GM23338 (cell line): ENCODE measurements at regions not wholly inside any gene's neighbourhood (a gene's known extent, or its start where the extent isn't known, plus 50 kb on each side); places are given as distances from the start of the nearest gene placed in this dataset.

ENCODE experiments used
- ATAC-seq: fragments of 200-7000 bp; cut with Tn5 transposase; 3 replicates; pipeline ENCODE4 v1.9.1; 2020
- DNase-seq: peaks from one replicate; pipeline ENCODE4 v3.0.0-alpha.2; 2015; ENCODE audit warnings: low spot score
- H2AFZ ChIP-seq: fragments of 200-600 bp; sonication (generic); 2 replicates; pipeline ENCODE4 v1.8.0; 2016; ENCODE audit warnings: antibody characterized with exemption, mild to moderate bottlenecking, moderate library complexity
- H3F3A ChIP-seq: fragments of 200-600 bp; sonication (generic); replicated peaks from 2 replicates; pipeline ENCODE4 v1.8.0; 2017; ENCODE audit warnings: antibody characterized with exemption, mixed run types, low read depth
- H3K27ac ChIP-seq: fragments of 200-600 bp; sonication (generic); 2 replicates; pipeline ENCODE4 v1.6.1; 2016; ENCODE audit warnings: low read depth
- H3K27me3 ChIP-seq: fragments of 200-600 bp; sonication (generic); 2 replicates; pipeline ENCODE4 v1.8.0; 2016; ENCODE audit warnings: mild to moderate bottlenecking, mixed run types, moderate library complexity; ENCODE audit not compliant: insufficient read depth
- H3K36me3 ChIP-seq: fragments of 200-600 bp; sonication (generic); 2 replicates; pipeline ENCODE4 v1.8.0; 2016; ENCODE audit warnings: mild to moderate bottlenecking; ENCODE audit not compliant: insufficient read depth
- H3K4me1 ChIP-seq: fragments of 200-600 bp; sonication (generic); 2 replicates; pipeline ENCODE4 v1.8.0; 2016; ENCODE audit warnings: mild to moderate bottlenecking, moderate library complexity; ENCODE audit not compliant: insufficient read depth
- H3K4me2 ChIP-seq: fragments of 200-600 bp; sonication (generic); 2 replicates; pipeline ENCODE4 v1.7.1; 2017; ENCODE audit warnings: mixed run types
- H3K4me3 ChIP-seq: fragments of 200-600 bp; sonication (generic); 2 replicates; pipeline ENCODE4 v1.6.1; 2016; ENCODE audit warnings: mixed run types
- H3K79me2 ChIP-seq: fragments of 200-600 bp; sonication (generic); replicated peaks from 2 replicates; pipeline ENCODE4 v1.8.0; 2017; ENCODE audit warnings: mild to moderate bottlenecking; ENCODE audit not compliant: insufficient read depth
- H3K9me2 ChIP-seq: fragments of 200-600 bp; sonication (generic); 2 replicates; pipeline ENCODE4 v1.8.0; 2017; ENCODE audit not compliant: insufficient read depth
- H4K20me1 ChIP-seq: fragments of 200-600 bp; sonication (generic); replicated peaks from 2 replicates; pipeline ENCODE4 v1.8.0; 2017; ENCODE audit warnings: mild to moderate bottlenecking; ENCODE audit not compliant: insufficient read depth
- H3K27ac Mint-ChIP-seq: 2 replicates; pipeline ENCODE4 v1.8.0; 2020; ENCODE audit warnings: inconsistent platforms, mild to moderate bottlenecking, moderate library complexity, mixed read lengths
- H3K27me3 Mint-ChIP-seq: 3 replicates; pipeline ENCODE4 v1.8.0; 2022; ENCODE audit warnings: low read depth, mild to moderate bottlenecking, moderate library complexity, mixed read lengths, inconsistent platforms; ENCODE audit not compliant: insufficient read depth, poor library complexity
- H3K36me3 Mint-ChIP-seq: 3 replicates; pipeline ENCODE4 v1.8.0; 2021; ENCODE audit warnings: low read depth, mild to moderate bottlenecking, inconsistent platforms, moderate library complexity, mixed read lengths
- H3K4me1 Mint-ChIP-seq: 3 replicates; pipeline ENCODE4 v1.8.0; 2020; ENCODE audit warnings: mild to moderate bottlenecking, inconsistent platforms, mixed read lengths
- H3K4me3 Mint-ChIP-seq: 3 replicates; pipeline ENCODE4 v1.8.0; 2021; ENCODE audit warnings: moderate library complexity, mild to moderate bottlenecking, inconsistent platforms, mixed read lengths
- H3K9me3 Mint-ChIP-seq: 3 replicates; pipeline ENCODE4 v1.8.0; 2020; ENCODE audit warnings: moderate library complexity, mild to moderate bottlenecking, inconsistent platforms, mixed read lengths
- JUNB ChIP-seq: IDR thresholded peaks from one replicate; pipeline ENCODE4 v1.6.1; 2016; ENCODE audit warnings: antibody characterized with exemption; ENCODE audit not compliant: unreplicated experiment
- NANOG ChIP-seq: IDR thresholded peaks from 2 replicates; pipeline ENCODE4 v1.6.1; 2016; ENCODE audit warnings: antibody characterized with exemption, borderline replicate concordance
- POLR2AphosphoS5 ChIP-seq: IDR thresholded peaks from 2 replicates; pipeline ENCODE4 v1.6.1; 2016; ENCODE audit warnings: antibody characterized with exemption, low read depth
- STAT1 ChIP-seq: IDR thresholded peaks from one replicate; pipeline ENCODE4 v1.6.1; 2016; ENCODE audit warnings: antibody characterized with exemption; ENCODE audit not compliant: unreplicated experiment
- ZNF114 ChIP-seq: fragments of 250-450 bp; sonication (Bioruptor Pico); IDR thresholded peaks from 2 replicates; pipeline ENCODE4 v1.5.0; 2020; ENCODE audit warnings: mild to moderate bottlenecking, moderate library complexity
- ZNF331 ChIP-seq: fragments of 250-450 bp; sonication (Bioruptor Pico); IDR thresholded peaks from 2 replicates; pipeline ENCODE4 v1.5.0; 2020; ENCODE audit warnings: low read depth, mild to moderate bottlenecking, moderate library complexity
- TF ChIP-seq, protein P1 (sequence below): IDR thresholded peaks from one replicate; pipeline ENCODE4 v1.6.1; 2018; ENCODE audit warnings: antibody characterized with exemption; ENCODE audit not compliant: unreplicated experiment
- TF ChIP-seq, protein P2 (sequence below): IDR thresholded peaks from 2 replicates; pipeline ENCODE4 v1.6.1; 2016; ENCODE audit warnings: antibody characterized with exemption
- TF ChIP-seq, protein P3 (sequence below), 2 experiments: fragments of 200-600 bp in 1 of 2; sonication (generic) in 1 of 2; conservative IDR thresholded peaks; 2 replicates each; pipeline versions ENCODE4 v1.5.1 to v1.6.1; 2016 to 2017; ENCODE audit warnings: antibody characterized with exemption in 2 of 2, low read depth in 2 of 2, mild to moderate bottlenecking in 2 of 2, moderate library complexity in 1 of 2

DNA sequence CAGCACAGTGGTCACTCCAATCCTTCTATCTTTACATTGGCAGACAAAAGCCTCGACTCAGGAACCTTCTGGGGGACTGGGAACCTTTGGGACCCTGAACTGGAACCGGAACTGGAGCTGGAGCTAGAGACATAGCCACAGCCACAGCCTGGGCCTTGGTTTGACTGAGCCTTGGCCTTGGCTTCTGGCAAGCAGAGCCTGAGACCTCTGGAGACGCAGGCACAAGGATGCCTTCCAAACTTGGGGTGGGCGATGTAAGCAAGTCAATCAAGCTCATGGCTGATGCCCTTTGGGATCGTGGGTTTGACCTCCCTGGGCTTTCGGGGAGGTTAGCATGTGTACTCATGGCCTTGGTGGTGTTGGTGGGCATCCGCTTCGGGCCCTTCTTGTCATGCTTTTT is 619.3 kb downstream of the MBD2 start:
- no peak overlapping the region for H3K27ac Mint-ChIP-seq
- H4K20me1 ChIP-seq: no peaks in the 10 kb centered on the region
- H3K9me2 ChIP-seq: no peaks in the 10 kb centered on the region
- no peak overlapping the region for H3K4me3 ChIP-seq
- H3K9me3 Mint-ChIP-seq: no peaks in the 10 kb centered on the region
- H3K27ac ChIP-seq: no peak overlapping the region
- no peak overlapping the region for H3K4me2 ChIP-seq
- DNase-seq: no peak
- TF ChIP-seq ZNF114 (CRISPR knock-in tag): no peak
- TF ChIP-seq, protein P1, sequence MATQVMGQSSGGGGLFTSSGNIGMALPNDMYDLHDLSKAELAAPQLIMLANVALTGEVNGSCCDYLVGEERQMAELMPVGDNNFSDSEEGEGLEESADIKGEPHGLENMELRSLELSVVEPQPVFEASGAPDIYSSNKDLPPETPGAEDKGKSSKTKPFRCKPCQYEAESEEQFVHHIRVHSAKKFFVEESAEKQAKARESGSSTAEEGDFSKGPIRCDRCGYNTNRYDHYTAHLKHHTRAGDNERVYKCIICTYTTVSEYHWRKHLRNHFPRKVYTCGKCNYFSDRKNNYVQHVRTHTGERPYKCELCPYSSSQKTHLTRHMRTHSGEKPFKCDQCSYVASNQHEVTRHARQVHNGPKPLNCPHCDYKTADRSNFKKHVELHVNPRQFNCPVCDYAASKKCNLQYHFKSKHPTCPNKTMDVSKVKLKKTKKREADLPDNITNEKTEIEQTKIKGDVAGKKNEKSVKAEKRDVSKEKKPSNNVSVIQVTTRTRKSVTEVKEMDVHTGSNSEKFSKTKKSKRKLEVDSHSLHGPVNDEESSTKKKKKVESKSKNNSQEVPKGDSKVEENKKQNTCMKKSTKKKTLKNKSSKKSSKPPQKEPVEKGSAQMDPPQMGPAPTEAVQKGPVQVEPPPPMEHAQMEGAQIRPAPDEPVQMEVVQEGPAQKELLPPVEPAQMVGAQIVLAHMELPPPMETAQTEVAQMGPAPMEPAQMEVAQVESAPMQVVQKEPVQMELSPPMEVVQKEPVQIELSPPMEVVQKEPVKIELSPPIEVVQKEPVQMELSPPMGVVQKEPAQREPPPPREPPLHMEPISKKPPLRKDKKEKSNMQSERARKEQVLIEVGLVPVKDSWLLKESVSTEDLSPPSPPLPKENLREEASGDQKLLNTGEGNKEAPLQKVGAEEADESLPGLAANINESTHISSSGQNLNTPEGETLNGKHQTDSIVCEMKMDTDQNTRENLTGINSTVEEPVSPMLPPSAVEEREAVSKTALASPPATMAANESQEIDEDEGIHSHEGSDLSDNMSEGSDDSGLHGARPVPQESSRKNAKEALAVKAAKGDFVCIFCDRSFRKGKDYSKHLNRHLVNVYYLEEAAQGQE: no peak
- TF ChIP-seq, protein P2, sequence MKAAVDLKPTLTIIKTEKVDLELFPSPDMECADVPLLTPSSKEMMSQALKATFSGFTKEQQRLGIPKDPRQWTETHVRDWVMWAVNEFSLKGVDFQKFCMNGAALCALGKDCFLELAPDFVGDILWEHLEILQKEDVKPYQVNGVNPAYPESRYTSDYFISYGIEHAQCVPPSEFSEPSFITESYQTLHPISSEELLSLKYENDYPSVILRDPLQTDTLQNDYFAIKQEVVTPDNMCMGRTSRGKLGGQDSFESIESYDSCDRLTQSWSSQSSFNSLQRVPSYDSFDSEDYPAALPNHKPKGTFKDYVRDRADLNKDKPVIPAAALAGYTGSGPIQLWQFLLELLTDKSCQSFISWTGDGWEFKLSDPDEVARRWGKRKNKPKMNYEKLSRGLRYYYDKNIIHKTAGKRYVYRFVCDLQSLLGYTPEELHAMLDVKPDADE: no peak
- TF ChIP-seq JUNB: no peak
- TF ChIP-seq STAT1: no peak
- TF ChIP-seq ZNF331: no peak
- TF ChIP-seq NANOG: no peak
- TF ChIP-seq, protein P3, sequence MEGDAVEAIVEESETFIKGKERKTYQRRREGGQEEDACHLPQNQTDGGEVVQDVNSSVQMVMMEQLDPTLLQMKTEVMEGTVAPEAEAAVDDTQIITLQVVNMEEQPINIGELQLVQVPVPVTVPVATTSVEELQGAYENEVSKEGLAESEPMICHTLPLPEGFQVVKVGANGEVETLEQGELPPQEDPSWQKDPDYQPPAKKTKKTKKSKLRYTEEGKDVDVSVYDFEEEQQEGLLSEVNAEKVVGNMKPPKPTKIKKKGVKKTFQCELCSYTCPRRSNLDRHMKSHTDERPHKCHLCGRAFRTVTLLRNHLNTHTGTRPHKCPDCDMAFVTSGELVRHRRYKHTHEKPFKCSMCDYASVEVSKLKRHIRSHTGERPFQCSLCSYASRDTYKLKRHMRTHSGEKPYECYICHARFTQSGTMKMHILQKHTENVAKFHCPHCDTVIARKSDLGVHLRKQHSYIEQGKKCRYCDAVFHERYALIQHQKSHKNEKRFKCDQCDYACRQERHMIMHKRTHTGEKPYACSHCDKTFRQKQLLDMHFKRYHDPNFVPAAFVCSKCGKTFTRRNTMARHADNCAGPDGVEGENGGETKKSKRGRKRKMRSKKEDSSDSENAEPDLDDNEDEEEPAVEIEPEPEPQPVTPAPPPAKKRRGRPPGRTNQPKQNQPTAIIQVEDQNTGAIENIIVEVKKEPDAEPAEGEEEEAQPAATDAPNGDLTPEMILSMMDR (conservative IDR thresholded peaks at IDR 0.05; ENCODE audit: low read depth in 2 of 2): no peak
- TF ChIP-seq POLR2AphosphoS5: no peak
- no peaks in the 10 kb centered on the region for H3K27me3 Mint-ChIP-seq
- no peaks in the 10 kb centered on the region for H3K36me3 Mint-ChIP-seq
- H2AFZ ChIP-seq: no peak overlapping the region
- no peaks in the 10 kb centered on the region for H3K4me1 ChIP-seq
- no peaks in the 10 kb centered on the region for H3K4me1 Mint-ChIP-seq
- H3K79me2 ChIP-seq: no peaks in the 10 kb centered on the region
- no peaks in the 10 kb centered on the region for H3F3A ChIP-seq
- ATAC-seq: no peak
- H3K36me3 ChIP-seq: no peaks in the 10 kb centered on the region
- H3K27me3 ChIP-seq: no peaks in the 10 kb centered on the region
- no peak overlapping the region for H3K4me3 Mint-ChIP-seq

DNA sequence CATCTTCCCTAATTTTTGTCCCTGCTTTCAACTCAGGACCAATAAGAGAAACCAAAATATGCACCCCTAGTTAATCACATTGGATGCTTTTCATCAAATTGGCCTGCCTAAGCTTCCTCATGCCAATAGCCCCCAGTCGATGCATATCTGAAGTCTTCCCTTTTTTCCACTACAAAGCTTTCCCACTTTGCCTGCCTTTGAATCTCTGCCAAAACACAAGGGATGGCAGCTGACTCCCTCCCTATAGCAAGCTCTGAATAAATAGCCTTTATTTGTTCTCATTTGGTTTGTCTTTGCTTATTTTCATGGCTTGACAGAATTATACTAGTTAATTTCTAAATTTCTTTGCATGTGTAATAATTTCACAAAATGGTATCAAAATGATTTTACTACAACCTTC is 621.2 kb downstream of the MBD2 start:
- no peak for ATAC-seq

More for the DNA sequence above, 621.2 kb downstream of the MBD2 start:
- Histone ChIP-seq H2AFZ (no peak overlapping the region), H3K36me3 (no peaks in the 10 kb centered on the region), H3K9me2 (no peaks in the 10 kb centered on the region), H3K4me3 (no peak overlapping the region), H3K4me2 (no peak overlapping the region), H3K79me2 (no peaks in the 10 kb centered on the region), H3K27ac (no peak overlapping the region), H3K27me3 (no peaks in the 10 kb centered on the region), H3K4me1 (no peaks in the 10 kb centered on the region), H3F3A (no peaks in the 10 kb centered on the region), H4K20me1 (no peaks in the 10 kb centered on the region)
- Mint-ChIP-seq H3K27me3 (no peaks in the 10 kb centered on the region), H3K9me3 (no peaks in the 10 kb centered on the region), H3K4me1 (no peaks in the 10 kb centered on the region), H3K4me3 (no peak overlapping the region), H3K36me3 (no peaks in the 10 kb centered on the region), H3K27ac (no peak overlapping the region)
- DNase-seq: no peak
- TF ChIP-seq, protein P1: no peak
